Liver (tissue), 3 donors: ENCODE measurements at regions not wholly inside any gene's neighbourhood (a gene's known extent, or its start where the extent isn't known, plus 50 kb on each side); places are given as distances from the start of the nearest gene placed in this dataset.

Experiments used
- FOXA1 ChIP-seq: IDR thresholded peaks from 2 replicates; pipeline ENCODE4 v1.6.1; 2016; ENCODE audit warnings: antibody characterized with exemption
- NR2F2 ChIP-seq: IDR thresholded peaks from 2 replicates; pipeline ENCODE4 v1.6.1; 2016; ENCODE audit warnings: antibody characterized with exemption
- TAF1 ChIP-seq: conservative IDR thresholded peaks from 2 replicates; pipeline ENCODE4 v1.6.1; 2016; ENCODE audit warnings: antibody characterized with exemption, mild to moderate bottlenecking
- YY1 ChIP-seq: IDR thresholded peaks from 2 replicates; pipeline ENCODE4 v1.6.1; 2016; ENCODE audit warnings: antibody characterized with exemption, mild to moderate bottlenecking
- TF ChIP-seq, protein P1 (sequence below): fragments of 150-350 bp; IDR thresholded peaks from 2 replicates; pipeline ENCODE4 v1.5.1; 2017; ENCODE audit warnings: improper control_type of control experiment, low read depth, low read length; ENCODE audit not compliant: missing input control
- TF ChIP-seq, protein P2 (sequence below): IDR thresholded peaks from 2 replicates; pipeline ENCODE4 v1.6.1; 2016; ENCODE audit warnings: antibody characterized with exemption
- TF ChIP-seq, protein P3 (sequence below): IDR thresholded peaks from 2 replicates; pipeline ENCODE4 v1.6.1; 2016; ENCODE audit warnings: antibody characterized with exemption, mild to moderate bottlenecking
- donor health status: healthy.
- donor health status: healthy.

DNA sequence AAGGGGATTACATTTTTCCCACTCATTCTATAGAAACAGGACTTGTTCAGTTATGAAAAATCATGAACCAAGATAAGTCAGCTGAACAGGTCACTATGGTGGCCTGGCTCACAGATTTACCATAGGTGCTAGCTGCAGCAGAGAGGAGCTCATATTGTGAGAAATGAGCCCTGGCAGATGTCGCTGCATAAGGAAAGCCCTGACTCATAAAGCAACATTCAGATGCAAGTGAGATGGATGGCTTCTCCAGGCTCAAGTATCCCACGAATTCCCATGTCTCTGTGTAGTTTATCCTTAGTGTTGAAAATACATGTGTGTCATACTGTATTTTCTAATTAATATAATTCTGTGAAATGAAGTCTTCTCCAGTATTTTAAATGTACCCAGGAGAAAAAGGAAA lies 115.0 kb upstream of the LHCGR start:
- TF ChIP-seq FOXA1, result no peak
- TF ChIP-seq, protein P1, sequence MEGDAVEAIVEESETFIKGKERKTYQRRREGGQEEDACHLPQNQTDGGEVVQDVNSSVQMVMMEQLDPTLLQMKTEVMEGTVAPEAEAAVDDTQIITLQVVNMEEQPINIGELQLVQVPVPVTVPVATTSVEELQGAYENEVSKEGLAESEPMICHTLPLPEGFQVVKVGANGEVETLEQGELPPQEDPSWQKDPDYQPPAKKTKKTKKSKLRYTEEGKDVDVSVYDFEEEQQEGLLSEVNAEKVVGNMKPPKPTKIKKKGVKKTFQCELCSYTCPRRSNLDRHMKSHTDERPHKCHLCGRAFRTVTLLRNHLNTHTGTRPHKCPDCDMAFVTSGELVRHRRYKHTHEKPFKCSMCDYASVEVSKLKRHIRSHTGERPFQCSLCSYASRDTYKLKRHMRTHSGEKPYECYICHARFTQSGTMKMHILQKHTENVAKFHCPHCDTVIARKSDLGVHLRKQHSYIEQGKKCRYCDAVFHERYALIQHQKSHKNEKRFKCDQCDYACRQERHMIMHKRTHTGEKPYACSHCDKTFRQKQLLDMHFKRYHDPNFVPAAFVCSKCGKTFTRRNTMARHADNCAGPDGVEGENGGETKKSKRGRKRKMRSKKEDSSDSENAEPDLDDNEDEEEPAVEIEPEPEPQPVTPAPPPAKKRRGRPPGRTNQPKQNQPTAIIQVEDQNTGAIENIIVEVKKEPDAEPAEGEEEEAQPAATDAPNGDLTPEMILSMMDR, result no peak
- TF ChIP-seq, protein P2, sequence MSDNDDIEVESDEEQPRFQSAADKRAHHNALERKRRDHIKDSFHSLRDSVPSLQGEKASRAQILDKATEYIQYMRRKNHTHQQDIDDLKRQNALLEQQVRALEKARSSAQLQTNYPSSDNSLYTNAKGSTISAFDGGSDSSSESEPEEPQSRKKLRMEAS, result no peak
- no peak for TF ChIP-seq YY1
- TF ChIP-seq, protein P3, sequence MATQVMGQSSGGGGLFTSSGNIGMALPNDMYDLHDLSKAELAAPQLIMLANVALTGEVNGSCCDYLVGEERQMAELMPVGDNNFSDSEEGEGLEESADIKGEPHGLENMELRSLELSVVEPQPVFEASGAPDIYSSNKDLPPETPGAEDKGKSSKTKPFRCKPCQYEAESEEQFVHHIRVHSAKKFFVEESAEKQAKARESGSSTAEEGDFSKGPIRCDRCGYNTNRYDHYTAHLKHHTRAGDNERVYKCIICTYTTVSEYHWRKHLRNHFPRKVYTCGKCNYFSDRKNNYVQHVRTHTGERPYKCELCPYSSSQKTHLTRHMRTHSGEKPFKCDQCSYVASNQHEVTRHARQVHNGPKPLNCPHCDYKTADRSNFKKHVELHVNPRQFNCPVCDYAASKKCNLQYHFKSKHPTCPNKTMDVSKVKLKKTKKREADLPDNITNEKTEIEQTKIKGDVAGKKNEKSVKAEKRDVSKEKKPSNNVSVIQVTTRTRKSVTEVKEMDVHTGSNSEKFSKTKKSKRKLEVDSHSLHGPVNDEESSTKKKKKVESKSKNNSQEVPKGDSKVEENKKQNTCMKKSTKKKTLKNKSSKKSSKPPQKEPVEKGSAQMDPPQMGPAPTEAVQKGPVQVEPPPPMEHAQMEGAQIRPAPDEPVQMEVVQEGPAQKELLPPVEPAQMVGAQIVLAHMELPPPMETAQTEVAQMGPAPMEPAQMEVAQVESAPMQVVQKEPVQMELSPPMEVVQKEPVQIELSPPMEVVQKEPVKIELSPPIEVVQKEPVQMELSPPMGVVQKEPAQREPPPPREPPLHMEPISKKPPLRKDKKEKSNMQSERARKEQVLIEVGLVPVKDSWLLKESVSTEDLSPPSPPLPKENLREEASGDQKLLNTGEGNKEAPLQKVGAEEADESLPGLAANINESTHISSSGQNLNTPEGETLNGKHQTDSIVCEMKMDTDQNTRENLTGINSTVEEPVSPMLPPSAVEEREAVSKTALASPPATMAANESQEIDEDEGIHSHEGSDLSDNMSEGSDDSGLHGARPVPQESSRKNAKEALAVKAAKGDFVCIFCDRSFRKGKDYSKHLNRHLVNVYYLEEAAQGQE, result no peak
- no peak for TF ChIP-seq TAF1
- TF ChIP-seq NR2F2, result no peak
